GM23248 (cell line): ENCODE measurements at regions not wholly inside any gene's neighbourhood (a gene's known extent, or its start where the extent isn't known, plus 50 kb on each side); places are given as distances from the start of the nearest gene placed in this dataset.

ENCODE experiments used
- DNase-seq: peaks from one replicate; pipeline ENCODE4 v3.0.0-alpha.2; 2015
- H2AFZ ChIP-seq: fragments of 200-600 bp; sonication (generic); 2 replicates; pipeline ENCODE4 v1.6.1; 2016; ENCODE audit warnings: antibody characterized with exemption
- H3F3A ChIP-seq: fragments of 200-600 bp; sonication (generic); 2 replicates; pipeline ENCODE4 v1.6.1; 2016; ENCODE audit warnings: mild to moderate bottlenecking, antibody characterized with exemption, mixed run types; ENCODE audit not compliant: insufficient read depth
- H3K27ac ChIP-seq: fragments of 200-600 bp; sonication (generic); 2 replicates; pipeline ENCODE4 v1.5.1; 2016; ENCODE audit warnings: mild to moderate bottlenecking
- H3K27me3 ChIP-seq: fragments of 200-600 bp; sonication (generic); replicated peaks from 2 replicates; pipeline ENCODE4 v1.6.1; 2016; ENCODE audit warnings: mild to moderate bottlenecking; ENCODE audit not compliant: insufficient read depth
- H3K36me3 ChIP-seq: fragments of 200-600 bp; sonication (generic); 2 replicates; pipeline ENCODE4 v1.6.1; 2016; ENCODE audit warnings: low read depth, mild to moderate bottlenecking
- H3K4me1 ChIP-seq: fragments of 200-600 bp; sonication (generic); 2 replicates; pipeline ENCODE4 v1.6.1; 2016; ENCODE audit warnings: mild to moderate bottlenecking; ENCODE audit not compliant: insufficient read depth
- H3K4me2 ChIP-seq: fragments of 200-600 bp; sonication (generic); one replicate; pipeline ENCODE4 v1.6.1; 2016; ENCODE audit warnings: mild to moderate bottlenecking; ENCODE audit not compliant: unreplicated experiment
- H3K4me3 ChIP-seq: fragments of 200-600 bp; sonication (generic); 2 replicates; pipeline ENCODE4 v1.5.1; 2016; ENCODE audit warnings: mild to moderate bottlenecking
- H3K79me2 ChIP-seq: fragments of 200-600 bp; sonication (generic); 2 replicates; pipeline ENCODE4 v1.6.1; 2016; ENCODE audit warnings: mild to moderate bottlenecking; ENCODE audit not compliant: insufficient read depth
- H3K9ac ChIP-seq: fragments of 200-600 bp; sonication (generic); 2 replicates; pipeline ENCODE4 v1.6.1; 2016; ENCODE audit warnings: mild to moderate bottlenecking
- H3K9me2 ChIP-seq: fragments of 200-600 bp; sonication (generic); 2 replicates; pipeline ENCODE4 v1.6.1; 2016; ENCODE audit warnings: mixed run types, mild to moderate bottlenecking, moderate library complexity; ENCODE audit not compliant: insufficient read depth
- H3K9me3 ChIP-seq: fragments of 200-600 bp; sonication (generic); one replicate; pipeline ENCODE4 v1.6.1; 2017; ENCODE audit warnings: low read depth
- H4K20me1 ChIP-seq: fragments of 200-600 bp; sonication (generic); 2 replicates; pipeline ENCODE4 v1.6.0; 2016; ENCODE audit not compliant: insufficient read depth
- EZH2 ChIP-seq: fragments of 200-600 bp; sonication (generic); IDR thresholded peaks from 2 replicates; pipeline ENCODE4 v1.6.1; 2018; ENCODE audit warnings: antibody characterized with exemption, mild to moderate bottlenecking; ENCODE audit not compliant: insufficient read depth, poor library complexity, severe bottlenecking
- EZH2phosphoT487 ChIP-seq: fragments of 200-600 bp; sonication (generic); IDR thresholded peaks from 2 replicates; pipeline ENCODE4 v1.6.1; 2018; ENCODE audit warnings: antibody characterized with exemption, moderate library complexity, mild to moderate bottlenecking, low read depth; ENCODE audit not compliant: insufficient read depth
- WGBS, 2 experiments: methylation state at CpG; one replicate each; pipeline ENCODE4 v1.1.6; 2015 to 2017; ENCODE audit warnings: low lambda C conversion rate in 2 of 2, low coverage in 1 of 2; ENCODE audit errors: missing lambda C conversion rate in 2 of 2; 5-methylcytosine and 5-hydroxymethylcytosine counted together
- in situ Hi-C: fragments of 300-500 bp; cut with MboI; formaldehyde crosslinking; loops from 2 replicates; pipeline ENCODE4 v1.15.0; 2020

GRCh38 chr3:147903026-147903425, 493.9 kb downstream of the ZIC1 start:
- H3K27me3 ChIP-seq: no peaks in the 10 kb centered on the region
- no peak overlapping the region for H3K4me3 ChIP-seq
- no peaks in the 10 kb centered on the region for H3K9me3 ChIP-seq
- H3K9me2 ChIP-seq: no peaks in the 10 kb centered on the region
- no peak for DNase-seq
- no peak for TF ChIP-seq EZH2phosphoT487
- TF ChIP-seq EZH2: no peak
- H3K9ac ChIP-seq: no peak overlapping the region
- no peak overlapping the region for H3K27ac ChIP-seq
- H2AFZ ChIP-seq: no peak overlapping the region
- in situ Hi-C loops: no loop called here
- no peaks in the 10 kb centered on the region for H4K20me1 ChIP-seq
- 71 to 78% methylated on average over 4 of the region's 4 CpGs for WGBS, 2 experiments
- H3K4me2 ChIP-seq: no peak overlapping the region
- H3K36me3 ChIP-seq: peaks cover 4% of the 10 kb centered on the region; the same call in 1 of the 2 replicates
- H3K4me1 ChIP-seq: peaks cover 7% of the 10 kb centered on the region; the same call in 1 of the 2 replicates
- H3K79me2 ChIP-seq: no peaks in the 10 kb centered on the region
- H3F3A ChIP-seq: 0 out of 2 replicates have a peak, but pooled peaks cover 5% of the 10 kb centered on the region

GRCh38 chr3:147904421-147904820, 495.3 kb downstream of the ZIC1 start:
- H3K4me3 ChIP-seq: no peak overlapping the region
- H3K9ac ChIP-seq: no peak overlapping the region
- H2AFZ ChIP-seq: no peak overlapping the region
- no peaks in the 10 kb centered on the region for H3K27me3 ChIP-seq
- H3K27ac ChIP-seq: no peak overlapping the region
- no peaks in the 10 kb centered on the region for H3K9me2 ChIP-seq
- no peak overlapping the region for H3K4me2 ChIP-seq
- H3F3A ChIP-seq: 0 out of 2 replicates have a peak, but pooled peaks cover 5% of the 10 kb centered on the region
- H3K4me1 ChIP-seq: peaks cover 7% of the 10 kb centered on the region; the same call in 1 of the 2 replicates
- 77 to 78% methylated on average over 3 of the region's 3 CpGs for WGBS, 2 experiments
- in situ Hi-C loops: no loop called here
- peaks cover 4% of the 10 kb centered on the region; the same call in 1 of the 2 replicates for H3K36me3 ChIP-seq
- no peak for TF ChIP-seq EZH2phosphoT487
- no peak for TF ChIP-seq EZH2
- no peaks in the 10 kb centered on the region for H3K79me2 ChIP-seq
- no peaks in the 10 kb centered on the region for H4K20me1 ChIP-seq
- no peak for DNase-seq
- no peaks in the 10 kb centered on the region for H3K9me3 ChIP-seq

GRCh38 chr3:147906285-147906684, 497.1 kb downstream of the ZIC1 start:
- TF ChIP-seq EZH2 (no peak), EZH2phosphoT487 (no peak)
- no peak overlapping the region for H3K4me3 ChIP-seq
- in situ Hi-C loops: no loop called here
- no peak overlapping the region for H3K27ac ChIP-seq
- H3F3A ChIP-seq: 0 out of 2 replicates have a peak, but pooled peaks cover 5% of the 10 kb centered on the region
- peak; percentile 53 for DNase-seq
- no peaks in the 10 kb centered on the region for H3K9me2 ChIP-seq
- 39 to 45% methylated on average over 2 of the region's 2 CpGs for WGBS, 2 experiments
- no peaks in the 10 kb centered on the region for H3K27me3 ChIP-seq
- no peak overlapping the region for H3K9ac ChIP-seq
- H3K4me1 ChIP-seq: peaks cover 7% of the 10 kb centered on the region; the same call in 1 of the 2 replicates
- H4K20me1 ChIP-seq: no peaks in the 10 kb centered on the region
- no peak overlapping the region for H2AFZ ChIP-seq
- no peaks in the 10 kb centered on the region for H3K79me2 ChIP-seq
- H3K9me3 ChIP-seq: peaks cover 1% of the 10 kb centered on the region
- H3K4me2 ChIP-seq: no peak overlapping the region
- peaks cover under 1% of the 10 kb centered on the region; the same call in 1 of the 2 replicates for H3K36me3 ChIP-seq

GRCh38 chr3:147914532-147914931, 505.4 kb downstream of the ZIC1 start:
- TF ChIP-seq EZH2 (no peak), EZH2phosphoT487 (no peak)
- in situ Hi-C loops: no loop called here
- Histone ChIP-seq H3K27ac (no peak overlapping the region), H3K9me2 (no peaks in the 10 kb centered on the region; the same call in 1 of the 2 replicates), H3K36me3 (no peaks in the 10 kb centered on the region), H3K79me2 (no peaks in the 10 kb centered on the region), H3F3A (0 out of 2 replicates have a peak, but pooled peaks cover 6% of the 10 kb centered on the region), H4K20me1 (no peaks in the 10 kb centered on the region), H3K9ac (no peak overlapping the region), H3K4me3 (no peak overlapping the region), H2AFZ (0 out of 2 replicates have a peak overlapping the region, but pooled peaks have one; percentile 31), H3K4me1 (no peaks in the 10 kb centered on the region), H3K27me3 (no peaks in the 10 kb centered on the region), H3K4me2 (no peak overlapping the region), H3K9me3 (peaks cover 3% of the 10 kb centered on the region)
- 38 to 58% methylated on average over 1 of the region's 1 CpG for WGBS, 2 experiments
- DNase-seq: no peak
